HCT116 (cell line): ENCODE measurements at regions not wholly inside any gene's neighbourhood (a gene's known extent, or its start where the extent isn't known, plus 50 kb on each side); places are given as distances from the start of the nearest gene placed in this dataset.

ENCODE experiments used
- ATAC-seq: fragments of 200-7000 bp; cut with Tn5 transposase; 2 replicates; pipeline ENCODE4 v1.9.1; 2020; ENCODE audit warnings: mild to moderate bottlenecking, moderate library complexity
- BruUV-seq: library from RNA; stranded (reverse); fragments of 400-500 nt; replicated peaks from 2 replicates; lab custom pipeline; 2021; lab: Mats Ljungman, UMichigan
- CTCF ChIA-PET: fragments of 300-600 bp; sonication (Branson Sonifier 250); formaldehyde crosslinking; loops from one replicate; lab custom pipeline; 2021; ENCODE audit warnings: antibody characterized with exemption; lab: Charles Lee
- POLR2A ChIA-PET: fragments of 300-600, 350-600 bp; sonication (Branson Sonifier 250); formaldehyde crosslinking; loops from one replicate; lab custom pipeline; 2021; ENCODE audit warnings: antibody characterized with exemption; lab: Charles Lee
- RAD21 ChIA-PET, 2 experiments: fragments of 300-600 bp; sonication (Branson Sonifier 250); formaldehyde crosslinking; loops; one replicate each; lab custom pipeline; 2023; ENCODE audit warnings: low total read pairs in 2 of 2; ENCODE audit not compliant: uncharacterized antibody in 2 of 2, unreplicated experiment in 2 of 2, low non-redundant PET in 1 of 2; lab: Charles Lee
- DNase-seq: peaks from one replicate; pipeline ENCODE4 v3.0.0-alpha.2; 2010; ENCODE audit warnings: low read depth, low spot score
- H2AFZ ChIP-seq: fragments of 200-600 bp; shearing (Covaris generic), sonication (generic); 2 replicates; pipeline ENCODE4 v1.6.1; 2017; ENCODE audit warnings: low read depth, mixed run types, mixed read lengths, antibody characterized with exemption, low read length; ENCODE audit not compliant: poor library complexity, severe bottlenecking
- H3K27ac ChIP-seq: 2 replicates; pipeline ENCODE4 v1.5.1; 2012; ENCODE audit warnings: low read depth, low read length
- H3K27me3 ChIP-seq: fragments of 200-600 bp; sonication (generic); 2 replicates; pipeline ENCODE4 v1.6.1; 2016; ENCODE audit warnings: mixed run types, low read length, mixed read lengths; ENCODE audit not compliant: insufficient read depth
- H3K36me3 ChIP-seq, 2 experiments: fragments of 200-500 bp in 1 of 2; fragments of 200-600 bp in 1 of 2; sonication (Bioruptor generic) in 1 of 2; sonication (generic) in 1 of 2; 2 replicates each; pipeline versions ENCODE4 v1.5.1 to v1.6.1; 2014 to 2016; ENCODE audit warnings: low read length in 2 of 2, inconsistent platforms in 1 of 2, mixed read lengths in 1 of 2, mixed run types in 1 of 2; ENCODE audit not compliant: insufficient read depth in 2 of 2, control insufficient read depth in 1 of 2
- H3K4me1 ChIP-seq, 2 experiments: fragments of 200-600 bp in 1 of 2; sonication (generic) in 1 of 2; 2 replicates each; pipeline versions ENCODE4 v1.5.1 to v1.6.1; 2012 to 2017; ENCODE audit warnings: low read length in 2 of 2, inconsistent platforms in 1 of 2, mild to moderate bottlenecking in 1 of 2, mixed read lengths in 1 of 2, mixed run types in 1 of 2, moderate library complexity in 1 of 2; ENCODE audit not compliant: insufficient read depth in 2 of 2, control insufficient read depth in 1 of 2
- H3K4me2 ChIP-seq: fragments of 200-600 bp; sonication (generic); 2 replicates; pipeline ENCODE4 v1.6.1; 2017; ENCODE audit warnings: mixed run types, low read length, mixed read lengths
- H3K4me3 ChIP-seq, 2 experiments: fragments of 200-600 bp in 1 of 2; sonication (generic) in 1 of 2; replicated peaks in 1 of 2; 2 replicates each; pipeline ENCODE4 v1.5.1; 2011 to 2016; ENCODE audit warnings: low read length in 2 of 2, control low read depth in 1 of 2, low read depth in 1 of 2, mild to moderate bottlenecking in 1 of 2, mixed read lengths in 1 of 2, mixed run types in 1 of 2
- H3K79me2 ChIP-seq: fragments of 200-600 bp; sonication (generic); 2 replicates; pipeline ENCODE4 v1.6.1; 2017; ENCODE audit warnings: mild to moderate bottlenecking, mixed run types, low read length, moderate library complexity, mixed read lengths; ENCODE audit not compliant: insufficient read depth
- H3K9ac ChIP-seq: fragments of 200-600 bp; sonication (generic); 2 replicates; pipeline ENCODE4 v1.6.1; 2016; ENCODE audit warnings: low read length, mixed read lengths
- H3K9me2 ChIP-seq: fragments of 200-600 bp; sonication (generic), shearing (Covaris generic); 2 replicates; pipeline ENCODE4 v1.6.1; 2017; ENCODE audit warnings: mixed run types, mild to moderate bottlenecking, moderate library complexity; ENCODE audit not compliant: insufficient read depth
- H3K9me3 ChIP-seq, 2 experiments: fragments of 200-500 bp in 1 of 2; fragments of 200-600 bp in 1 of 2; sonication (Bioruptor generic) in 1 of 2; sonication (generic) in 1 of 2; 2 replicates each; pipeline ENCODE4 v1.6.1; 2014 to 2017; ENCODE audit warnings: low read length in 2 of 2, mixed read lengths in 2 of 2, inconsistent platforms in 1 of 2, low read depth in 1 of 2, mild to moderate bottlenecking in 1 of 2, mixed run types in 1 of 2, moderate library complexity in 1 of 2; ENCODE audit not compliant: control insufficient read depth in 1 of 2, insufficient read depth in 1 of 2
- H4K20me1 ChIP-seq: fragments of 200-600 bp; sonication (generic), shearing (Covaris generic); 2 replicates; pipeline ENCODE4 v1.6.1; 2017; ENCODE audit warnings: mixed run types, mild to moderate bottlenecking, moderate library complexity; ENCODE audit not compliant: insufficient read depth
- CEBPB ChIP-seq: IDR thresholded peaks from 2 replicates; pipeline ENCODE4 v1.6.1; 2012; ENCODE audit warnings: low read depth
- EGR1 ChIP-seq: IDR thresholded peaks from 2 replicates; pipeline ENCODE4 v1.6.1; 2012; ENCODE audit warnings: low read depth
- FOSL1 ChIP-seq: IDR thresholded peaks from 2 replicates; pipeline ENCODE4 v1.6.1; 2012; ENCODE audit warnings: low read depth
- JUND ChIP-seq: IDR thresholded peaks from 2 replicates; pipeline ENCODE4 v1.6.1; 2012
- POLR2A ChIP-seq: IDR thresholded peaks from 2 replicates; pipeline ENCODE4 v1.7.0; 2011; ENCODE audit warnings: borderline replicate concordance; ENCODE audit not compliant: insufficient read depth, insufficient read length; ENCODE audit errors: extremely low read depth
- RAD21 ChIP-seq: IDR thresholded peaks from 2 replicates; pipeline ENCODE4 v1.6.1; 2012; ENCODE audit warnings: low read depth, mild to moderate bottlenecking
- SIN3A ChIP-seq: IDR thresholded peaks from 2 replicates; pipeline ENCODE4 v1.6.1; 2012; ENCODE audit warnings: low read depth
- TCF7L2 ChIP-seq: IDR thresholded peaks from 2 replicates; pipeline ENCODE4 v1.7.0; 2011; ENCODE audit warnings: borderline replicate concordance, inconsistent platforms; ENCODE audit not compliant: insufficient read depth, insufficient read length; ENCODE audit errors: extremely low read depth
- ZFX ChIP-seq: fragments of 450-650 bp; IDR thresholded peaks from 2 replicates; pipeline ENCODE4 v1.6.1; 2017
- intact Hi-C: fragments of 100-400 bp; cut with micrococcal nuclease; formaldehyde crosslinking; loops from 2 replicates; pipeline ENCODE4 v1.10.0; 2022
- TF ChIP-seq, protein P1 (sequence below): IDR thresholded peaks from 2 replicates; pipeline ENCODE4 v1.6.1; 2012
- TF ChIP-seq, protein P2 (sequence below), 3 experiments: fragments of 200-600 bp in 1 of 3; sonication (generic) in 1 of 3; IDR thresholded peaks in 2 of 3; conservative IDR thresholded peaks in 1 of 3; 2 replicates each; pipeline ENCODE4 v1.5.1; 2012 to 2017; ENCODE audit warnings: low read depth in 2 of 3, low read length in 2 of 3, antibody characterized with exemption in 1 of 3, borderline replicate concordance in 1 of 3, control low read depth in 1 of 3, mild to moderate bottlenecking in 1 of 3, mixed read lengths in 1 of 3, mixed run types in 1 of 3, moderate library complexity in 1 of 3; ENCODE audit not compliant: insufficient read depth in 1 of 3
- TF ChIP-seq, protein P3 (sequence below): IDR thresholded peaks from 2 replicates; pipeline ENCODE4 v1.6.1; 2011; ENCODE audit warnings: mild to moderate bottlenecking, low read length, moderate library complexity; ENCODE audit not compliant: insufficient replicate concordance; ENCODE audit errors: extremely low read depth

DNA sequence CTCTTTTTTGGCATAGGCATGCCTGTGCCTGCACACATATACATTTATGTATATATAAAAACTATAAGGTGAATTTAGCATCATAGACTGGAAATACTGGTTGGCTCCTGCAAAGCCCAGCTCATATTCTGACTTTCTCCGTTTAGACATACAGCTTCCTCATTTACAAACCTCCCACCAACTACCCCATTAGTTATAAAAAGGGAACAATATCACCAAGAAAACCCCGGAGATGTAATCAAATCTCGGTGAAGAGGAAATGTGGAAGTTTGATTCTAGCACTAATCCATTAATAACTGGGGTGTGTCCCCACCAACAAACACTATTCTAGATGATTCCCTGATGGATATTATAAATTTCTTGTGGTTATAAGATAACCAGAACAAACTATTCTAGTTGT is 517.7 kb upstream of the TBL1XR1 start:
- Histone ChIP-seq H3K4me1 (no peaks in the 10 kb centered on the region), H3K27me3 (no peaks in the 10 kb centered on the region), H3K9ac (no peak overlapping the region), H3K4me2 (no peak overlapping the region), H3K36me3 (no peaks in the 10 kb centered on the region), H3K4me3 (no peak overlapping the region), H3K9me2 (no peaks in the 10 kb centered on the region), H3K9me3 (no peaks in the 10 kb centered on the region), H2AFZ (no peak overlapping the region), H3K27ac (no peak overlapping the region), H3K79me2 (no peaks in the 10 kb centered on the region), H4K20me1 (no peaks in the 10 kb centered on the region)
- TF ChIP-seq SIN3A (no peak), POLR2A (no peak), FOSL1 (no peak), CEBPB (no peak), TCF7L2 (no peak), EGR1 (no peak), JUND (no peak), ZFX (no peak), RAD21 (no peak)
- TF ChIP-seq, protein P1, sequence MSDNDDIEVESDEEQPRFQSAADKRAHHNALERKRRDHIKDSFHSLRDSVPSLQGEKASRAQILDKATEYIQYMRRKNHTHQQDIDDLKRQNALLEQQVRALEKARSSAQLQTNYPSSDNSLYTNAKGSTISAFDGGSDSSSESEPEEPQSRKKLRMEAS = no peak
- TF ChIP-seq, protein P2, sequence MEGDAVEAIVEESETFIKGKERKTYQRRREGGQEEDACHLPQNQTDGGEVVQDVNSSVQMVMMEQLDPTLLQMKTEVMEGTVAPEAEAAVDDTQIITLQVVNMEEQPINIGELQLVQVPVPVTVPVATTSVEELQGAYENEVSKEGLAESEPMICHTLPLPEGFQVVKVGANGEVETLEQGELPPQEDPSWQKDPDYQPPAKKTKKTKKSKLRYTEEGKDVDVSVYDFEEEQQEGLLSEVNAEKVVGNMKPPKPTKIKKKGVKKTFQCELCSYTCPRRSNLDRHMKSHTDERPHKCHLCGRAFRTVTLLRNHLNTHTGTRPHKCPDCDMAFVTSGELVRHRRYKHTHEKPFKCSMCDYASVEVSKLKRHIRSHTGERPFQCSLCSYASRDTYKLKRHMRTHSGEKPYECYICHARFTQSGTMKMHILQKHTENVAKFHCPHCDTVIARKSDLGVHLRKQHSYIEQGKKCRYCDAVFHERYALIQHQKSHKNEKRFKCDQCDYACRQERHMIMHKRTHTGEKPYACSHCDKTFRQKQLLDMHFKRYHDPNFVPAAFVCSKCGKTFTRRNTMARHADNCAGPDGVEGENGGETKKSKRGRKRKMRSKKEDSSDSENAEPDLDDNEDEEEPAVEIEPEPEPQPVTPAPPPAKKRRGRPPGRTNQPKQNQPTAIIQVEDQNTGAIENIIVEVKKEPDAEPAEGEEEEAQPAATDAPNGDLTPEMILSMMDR (IDR thresholded peaks at IDR 0.05 in 2 of 3, conservative IDR thresholded peaks at IDR 0.05 in 1 of 3; ENCODE audit: borderline replicate concordance in 1 of 3, insufficient read depth in 1 of 3, low read depth in 2 of 3, low read length in 2 of 3) = no peak
- TF ChIP-seq, protein P3, sequence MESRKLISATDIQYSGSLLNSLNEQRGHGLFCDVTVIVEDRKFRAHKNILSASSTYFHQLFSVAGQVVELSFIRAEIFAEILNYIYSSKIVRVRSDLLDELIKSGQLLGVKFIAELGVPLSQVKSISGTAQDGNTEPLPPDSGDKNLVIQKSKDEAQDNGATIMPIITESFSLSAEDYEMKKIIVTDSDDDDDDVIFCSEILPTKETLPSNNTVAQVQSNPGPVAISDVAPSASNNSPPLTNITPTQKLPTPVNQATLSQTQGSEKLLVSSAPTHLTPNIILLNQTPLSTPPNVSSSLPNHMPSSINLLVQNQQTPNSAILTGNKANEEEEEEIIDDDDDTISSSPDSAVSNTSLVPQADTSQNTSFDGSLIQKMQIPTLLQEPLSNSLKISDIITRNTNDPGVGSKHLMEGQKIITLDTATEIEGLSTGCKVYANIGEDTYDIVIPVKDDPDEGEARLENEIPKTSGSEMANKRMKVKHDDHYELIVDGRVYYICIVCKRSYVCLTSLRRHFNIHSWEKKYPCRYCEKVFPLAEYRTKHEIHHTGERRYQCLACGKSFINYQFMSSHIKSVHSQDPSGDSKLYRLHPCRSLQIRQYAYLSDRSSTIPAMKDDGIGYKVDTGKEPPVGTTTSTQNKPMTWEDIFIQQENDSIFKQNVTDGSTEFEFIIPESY = no peak
- intact Hi-C loops = no loop called here
- CTCF ChIA-PET = no interaction called here
- no TSS peak for BruUV-seq
- ATAC-seq = no peak
- RAD21 ChIA-PET = no interaction called here
- DNase-seq = no peak
- POLR2A ChIA-PET = no interaction called here
